ENCODE measurements at regions not wholly inside any gene's neighbourhood (a gene's known extent, or its start where the extent isn't known, plus 50 kb on each side); places are given as distances from the start of the nearest gene placed in this dataset.

DNA sequence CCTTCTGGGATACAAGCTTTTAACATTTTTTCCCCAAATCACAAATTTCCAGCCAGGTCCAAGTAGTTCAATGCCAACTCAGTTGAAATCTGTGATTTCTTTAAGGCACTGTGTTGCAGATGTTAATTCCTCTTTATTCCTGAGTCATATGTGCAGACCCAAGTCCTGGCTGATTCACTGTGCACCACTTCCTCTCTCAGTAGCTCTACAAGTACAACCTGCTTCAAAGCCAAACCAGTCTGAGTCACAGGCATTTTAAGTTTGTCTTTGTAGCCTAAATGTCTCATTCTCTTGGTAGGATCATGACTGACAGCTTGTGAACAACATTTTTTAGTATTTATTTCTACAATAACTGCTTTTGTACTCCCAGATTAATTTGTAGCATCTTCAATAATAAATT is 165.6 kb upstream of the S100G start:
- no peaks in the 10 kb centered on the region for H3K36me3 ChIP-seq (ENCODE audit: control insufficient read depth in 2 of 2, extremely low read depth in 1 of 2, insufficient read depth in 2 of 2, low read length in 2 of 2)

GRCh38 chrX:16487620-16488385 is 162.2 kb upstream of the S100G start:
- H3K36me3 ChIP-seq (ENCODE audit: control insufficient read depth in 2 of 2, extremely low read depth in 1 of 2, insufficient read depth in 2 of 2, low read length in 2 of 2), result no peaks in the 10 kb centered on the region
- H3K9me1 ChIP-seq (ENCODE audit: control insufficient read depth, extremely low read depth, insufficient read depth, low read length), result no peaks in the 10 kb centered on the region
- dilution Hi-C loops (cut with MboI; ENCODE audit: extremely low pct_ligation_motif_present, low sequenced_read_pairs), result no loop called here
- peak; percentile 61 for FAIRE-seq
- H4K20me1 ChIP-seq (ENCODE audit: control insufficient read depth, extremely low read depth, insufficient read depth, low read length), result no peaks in the 10 kb centered on the region
- H3K4me3 ChIP-seq (ENCODE audit: control insufficient read depth in 2 of 3, extremely low read depth in 1 of 3, insufficient read depth in 2 of 3, low read depth in 1 of 3, low read length in 3 of 3), result no peak overlapping the region
- H3K79me2 ChIP-seq (ENCODE audit: control insufficient read depth, insufficient read depth, low read length), result no peaks in the 10 kb centered on the region
- no peaks in the 10 kb centered on the region for H3K9me3 ChIP-seq (ENCODE audit: control insufficient read depth, low read depth, low read length)
- peak overlapping the region; percentile 10 for H3K27ac ChIP-seq (ENCODE audit: control insufficient read depth, insufficient read depth, low read length)
- H3K4me1 ChIP-seq (ENCODE audit: control insufficient read depth, extremely low read depth, insufficient read depth, low read length), result peaks cover 36% of the 10 kb centered on the region
- no peak overlapping the region for H3K4me2 ChIP-seq (ENCODE audit: control insufficient read depth, extremely low read depth, insufficient read depth, low read depth, low read length)
- no peak overlapping the region for H2AFZ ChIP-seq (ENCODE audit: control insufficient read depth, low read length)
- H3K9ac ChIP-seq (ENCODE audit: control insufficient read depth, extremely low read depth, insufficient read depth, low read length), result no peak overlapping the region
- TF ChIP-seq EZH2 (IDR thresholded peaks at IDR 0.05; ENCODE audit: low read length) (no peak), CTCF (optimal IDR thresholded peaks at IDR 0.05 in 1 of 3, IDR thresholded peaks at IDR 0.05 in 1 of 3, conservative IDR thresholded peaks at IDR 0.05 in 1 of 3; ENCODE audit: extremely low read depth in 1 of 3, insufficient read depth in 2 of 3, low read length in 3 of 3) (no peak)
- no peaks in the 10 kb centered on the region for H3K27me3 ChIP-seq (ENCODE audit: control insufficient read depth, extremely low read depth, insufficient read depth, low read length)
- DNase-seq (ENCODE audit: low read depth, low spot score), result peak; percentile 38

More for the DNA sequence above, 165.6 kb upstream of the S100G start:
- Histone ChIP-seq H3K9ac (ENCODE audit: control insufficient read depth, extremely low read depth, insufficient read depth, low read length) (no peak overlapping the region), H2AFZ (ENCODE audit: control insufficient read depth, low read length) (no peak overlapping the region), H3K4me1 (ENCODE audit: control insufficient read depth, extremely low read depth, insufficient read depth, low read length) (peaks cover 40% of the 10 kb centered on the region), H3K27me3 (ENCODE audit: control insufficient read depth, extremely low read depth, insufficient read depth, low read length) (no peaks in the 10 kb centered on the region), H3K27ac (ENCODE audit: control insufficient read depth, insufficient read depth, low read length) (peak overlapping the region; percentile 13), H4K20me1 (ENCODE audit: control insufficient read depth, extremely low read depth, insufficient read depth, low read length) (no peaks in the 10 kb centered on the region), H3K4me2 (ENCODE audit: control insufficient read depth, extremely low read depth, insufficient read depth, low read depth, low read length) (peak overlapping the region; percentile 52), H3K9me3 (ENCODE audit: control insufficient read depth, low read depth, low read length) (no peaks in the 10 kb centered on the region), H3K4me3 (ENCODE audit: control insufficient read depth in 2 of 3, extremely low read depth in 1 of 3, insufficient read depth in 2 of 3, low read depth in 1 of 3, low read length in 3 of 3) (no peak overlapping the region), H3K79me2 (ENCODE audit: control insufficient read depth, insufficient read depth, low read length) (no peaks in the 10 kb centered on the region), H3K9me1 (ENCODE audit: control insufficient read depth, extremely low read depth, insufficient read depth, low read length) (no peaks in the 10 kb centered on the region)
- dilution Hi-C loops (cut with MboI; ENCODE audit: extremely low pct_ligation_motif_present, low sequenced_read_pairs), result no loop called here
- peak; percentile 95 for FAIRE-seq
- DNase-seq (ENCODE audit: low read depth, low spot score), result peak; percentile 91
- TF ChIP-seq CTCF (optimal IDR thresholded peaks at IDR 0.05 in 1 of 3, IDR thresholded peaks at IDR 0.05 in 1 of 3, conservative IDR thresholded peaks at IDR 0.05 in 1 of 3; ENCODE audit: extremely low read depth in 1 of 3, insufficient read depth in 2 of 3, low read length in 3 of 3), result no peak
- no peak for TF ChIP-seq EZH2 (IDR thresholded peaks at IDR 0.05; ENCODE audit: low read length)

All from keratinocyte (primary cell).